ENCODE measurements at regions not wholly inside any gene's neighbourhood (a gene's known extent, or its start where the extent isn't known, plus 50 kb on each side); places are given as distances from the start of the nearest gene placed in this dataset.

- TF ChIP-seq POLR2AphosphoS5 (IDR thresholded peaks at IDR 0.05) = no peak
- TF ChIP-seq, protein P1, sequence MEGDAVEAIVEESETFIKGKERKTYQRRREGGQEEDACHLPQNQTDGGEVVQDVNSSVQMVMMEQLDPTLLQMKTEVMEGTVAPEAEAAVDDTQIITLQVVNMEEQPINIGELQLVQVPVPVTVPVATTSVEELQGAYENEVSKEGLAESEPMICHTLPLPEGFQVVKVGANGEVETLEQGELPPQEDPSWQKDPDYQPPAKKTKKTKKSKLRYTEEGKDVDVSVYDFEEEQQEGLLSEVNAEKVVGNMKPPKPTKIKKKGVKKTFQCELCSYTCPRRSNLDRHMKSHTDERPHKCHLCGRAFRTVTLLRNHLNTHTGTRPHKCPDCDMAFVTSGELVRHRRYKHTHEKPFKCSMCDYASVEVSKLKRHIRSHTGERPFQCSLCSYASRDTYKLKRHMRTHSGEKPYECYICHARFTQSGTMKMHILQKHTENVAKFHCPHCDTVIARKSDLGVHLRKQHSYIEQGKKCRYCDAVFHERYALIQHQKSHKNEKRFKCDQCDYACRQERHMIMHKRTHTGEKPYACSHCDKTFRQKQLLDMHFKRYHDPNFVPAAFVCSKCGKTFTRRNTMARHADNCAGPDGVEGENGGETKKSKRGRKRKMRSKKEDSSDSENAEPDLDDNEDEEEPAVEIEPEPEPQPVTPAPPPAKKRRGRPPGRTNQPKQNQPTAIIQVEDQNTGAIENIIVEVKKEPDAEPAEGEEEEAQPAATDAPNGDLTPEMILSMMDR (IDR thresholded peaks at IDR 0.05) = no peak
Observed at GRCh38 chr4:120001850-120002249, 64.8 kb downstream of the MAD2L1 start.

Measured in suprapubic skin (tissue), 3 donors.